Endothelial cell (in vitro differentiated cells): ENCODE measurements at regions not wholly inside any gene's neighbourhood (a gene's known extent, or its start where the extent isn't known, plus 50 kb on each side); places are given as distances from the start of the nearest gene placed in this dataset.

Experiments used
- DNase-seq: peaks from one replicate; pipeline ENCODE4 v3.0.0; 2021; ENCODE audit warnings: low spot score
- H3K27ac Mint-ChIP-seq: one replicate; pipeline ENCODE4 v1.8.0; 2021; ENCODE audit warnings: mixed read lengths, inconsistent platforms; ENCODE audit not compliant: unreplicated experiment
- H3K27me3 Mint-ChIP-seq: one replicate; pipeline ENCODE4 v1.8.0; 2021; ENCODE audit warnings: mild to moderate bottlenecking, moderate library complexity, mixed read lengths, inconsistent platforms; ENCODE audit not compliant: unreplicated experiment
- H3K36me3 Mint-ChIP-seq: one replicate; pipeline ENCODE4 v1.8.0; 2021; ENCODE audit warnings: mild to moderate bottlenecking, low read depth, mixed read lengths, inconsistent platforms; ENCODE audit not compliant: unreplicated experiment
- H3K4me1 Mint-ChIP-seq: one replicate; pipeline ENCODE4 v1.8.0; 2021; ENCODE audit warnings: mild to moderate bottlenecking, mixed read lengths, inconsistent platforms; ENCODE audit not compliant: unreplicated experiment
- H3K4me3 Mint-ChIP-seq: one replicate; pipeline ENCODE4 v1.8.0; 2021; ENCODE audit warnings: mild to moderate bottlenecking, mixed read lengths, inconsistent platforms; ENCODE audit not compliant: unreplicated experiment
- H3K9me3 Mint-ChIP-seq: one replicate; pipeline ENCODE4 v1.8.0; 2021; ENCODE audit warnings: mixed read lengths, inconsistent platforms; ENCODE audit not compliant: unreplicated experiment
- TF ChIP-seq, protein P1 (sequence below): fragments of 200-600 bp; sonication (generic); IDR thresholded peaks from one replicate; pipeline ENCODE4 v1.5.0; 2021; ENCODE audit warnings: antibody characterized with exemption; ENCODE audit not compliant: unreplicated experiment

DNA sequence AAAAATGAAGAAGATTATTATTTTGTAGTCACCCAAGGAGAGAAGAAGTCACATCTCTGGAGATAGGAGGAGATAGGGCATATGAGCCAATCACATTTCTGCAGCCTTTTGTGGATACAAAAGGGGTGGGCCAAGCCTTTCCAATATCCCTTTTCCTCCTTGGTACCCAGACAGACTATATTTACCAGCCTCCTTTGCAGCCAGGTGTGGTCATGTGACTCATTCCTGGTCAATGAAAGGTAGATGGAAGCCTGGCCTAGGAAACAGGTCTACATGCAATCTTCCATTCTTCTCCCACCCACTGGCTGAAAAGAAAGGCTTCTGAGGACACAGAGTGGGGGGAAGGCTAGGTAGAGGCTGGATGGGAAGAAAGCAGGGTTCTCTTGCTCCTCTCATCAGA, 58.1 kb upstream of the ERG start:
- H3K36me3 Mint-ChIP-seq = no peaks in the 10 kb centered on the region
- TF ChIP-seq, protein P1, sequence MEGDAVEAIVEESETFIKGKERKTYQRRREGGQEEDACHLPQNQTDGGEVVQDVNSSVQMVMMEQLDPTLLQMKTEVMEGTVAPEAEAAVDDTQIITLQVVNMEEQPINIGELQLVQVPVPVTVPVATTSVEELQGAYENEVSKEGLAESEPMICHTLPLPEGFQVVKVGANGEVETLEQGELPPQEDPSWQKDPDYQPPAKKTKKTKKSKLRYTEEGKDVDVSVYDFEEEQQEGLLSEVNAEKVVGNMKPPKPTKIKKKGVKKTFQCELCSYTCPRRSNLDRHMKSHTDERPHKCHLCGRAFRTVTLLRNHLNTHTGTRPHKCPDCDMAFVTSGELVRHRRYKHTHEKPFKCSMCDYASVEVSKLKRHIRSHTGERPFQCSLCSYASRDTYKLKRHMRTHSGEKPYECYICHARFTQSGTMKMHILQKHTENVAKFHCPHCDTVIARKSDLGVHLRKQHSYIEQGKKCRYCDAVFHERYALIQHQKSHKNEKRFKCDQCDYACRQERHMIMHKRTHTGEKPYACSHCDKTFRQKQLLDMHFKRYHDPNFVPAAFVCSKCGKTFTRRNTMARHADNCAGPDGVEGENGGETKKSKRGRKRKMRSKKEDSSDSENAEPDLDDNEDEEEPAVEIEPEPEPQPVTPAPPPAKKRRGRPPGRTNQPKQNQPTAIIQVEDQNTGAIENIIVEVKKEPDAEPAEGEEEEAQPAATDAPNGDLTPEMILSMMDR = no peak
- H3K9me3 Mint-ChIP-seq = no peaks in the 10 kb centered on the region
- H3K4me1 Mint-ChIP-seq = peaks cover 2% of the 10 kb centered on the region
- H3K4me3 Mint-ChIP-seq = no peak overlapping the region
- no peak for DNase-seq
- H3K27ac Mint-ChIP-seq = no peak overlapping the region
- H3K27me3 Mint-ChIP-seq = peaks cover 2% of the 10 kb centered on the region

DNA sequence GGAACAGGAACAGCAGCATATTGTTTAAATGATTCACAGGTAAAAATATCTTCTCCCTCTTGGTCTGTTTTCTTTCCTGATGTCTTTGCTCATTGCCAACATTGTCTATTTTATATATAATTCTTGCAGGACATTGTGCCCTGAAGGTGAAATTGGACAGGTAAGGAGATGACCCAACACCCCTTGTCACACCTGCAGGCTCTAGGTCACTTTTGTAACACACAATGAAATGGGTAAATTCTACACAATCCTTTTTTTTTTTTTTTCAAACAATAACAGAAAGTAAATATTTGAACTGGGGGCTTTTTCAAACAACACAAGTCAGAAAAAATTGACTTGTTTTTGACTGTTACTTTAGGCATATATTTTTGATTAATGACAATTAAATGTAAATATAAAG, 62.9 kb upstream of the ERG start:
- Mint-ChIP-seq H3K27me3 (no peaks in the 10 kb centered on the region), H3K4me3 (no peak overlapping the region), H3K27ac (no peak overlapping the region), H3K4me1 (peaks cover 2% of the 10 kb centered on the region), H3K36me3 (no peaks in the 10 kb centered on the region), H3K9me3 (no peaks in the 10 kb centered on the region)
- TF ChIP-seq, protein P1 = no peak
- no peak for DNase-seq

DNA sequence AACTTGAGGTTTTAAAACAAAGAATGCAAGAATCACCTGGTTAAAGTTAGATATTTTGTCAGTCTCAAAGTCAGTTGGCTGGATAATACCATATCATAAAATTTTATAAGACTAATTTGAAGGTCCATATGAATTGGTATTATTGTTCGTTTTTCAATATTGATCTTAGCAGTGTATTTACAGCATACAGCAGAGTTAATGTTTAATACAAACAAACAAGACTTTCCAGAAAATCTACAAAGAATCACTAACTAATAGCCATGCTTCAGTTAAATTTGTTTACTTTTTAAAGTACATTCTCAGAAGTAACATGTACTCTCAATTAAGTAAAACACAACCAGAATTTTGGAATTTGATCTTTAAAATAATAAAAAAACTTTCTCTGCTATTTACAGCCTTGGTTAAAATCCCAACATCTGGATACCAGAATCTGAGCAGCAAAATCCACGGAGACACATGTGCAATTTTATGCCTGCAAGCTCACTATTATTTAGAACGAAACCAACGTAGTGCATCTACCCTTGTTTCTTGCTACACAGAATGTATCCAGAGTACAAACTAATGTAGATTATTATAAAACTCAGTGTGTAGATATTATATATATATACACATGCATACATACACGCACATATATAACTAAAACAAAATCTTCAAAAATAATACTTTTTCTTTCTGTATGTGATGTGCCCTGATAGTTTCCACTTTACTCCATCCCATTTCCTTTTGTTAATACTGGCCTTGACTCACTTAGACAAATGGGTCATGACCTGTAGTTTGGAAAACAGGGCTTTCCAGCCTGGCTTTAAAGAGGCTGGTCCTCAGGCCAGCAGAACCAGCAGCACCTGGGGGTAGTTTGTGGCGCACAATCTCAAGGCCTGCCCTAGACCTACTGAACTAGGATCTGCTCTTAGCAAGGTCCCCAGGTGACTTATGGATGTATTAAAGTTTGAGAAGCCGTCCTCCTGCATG, 63.6 kb upstream of the ERG start:
- no peak overlapping the region for H3K27ac Mint-ChIP-seq
- peaks cover 2% of the 10 kb centered on the region for H3K4me1 Mint-ChIP-seq
- TF ChIP-seq, protein P1 = no peak
- H3K27me3 Mint-ChIP-seq = no peaks in the 10 kb centered on the region
- no peak for DNase-seq
- H3K36me3 Mint-ChIP-seq = no peaks in the 10 kb centered on the region
- no peak overlapping the region for H3K4me3 Mint-ChIP-seq
- H3K9me3 Mint-ChIP-seq = no peaks in the 10 kb centered on the region

DNA sequence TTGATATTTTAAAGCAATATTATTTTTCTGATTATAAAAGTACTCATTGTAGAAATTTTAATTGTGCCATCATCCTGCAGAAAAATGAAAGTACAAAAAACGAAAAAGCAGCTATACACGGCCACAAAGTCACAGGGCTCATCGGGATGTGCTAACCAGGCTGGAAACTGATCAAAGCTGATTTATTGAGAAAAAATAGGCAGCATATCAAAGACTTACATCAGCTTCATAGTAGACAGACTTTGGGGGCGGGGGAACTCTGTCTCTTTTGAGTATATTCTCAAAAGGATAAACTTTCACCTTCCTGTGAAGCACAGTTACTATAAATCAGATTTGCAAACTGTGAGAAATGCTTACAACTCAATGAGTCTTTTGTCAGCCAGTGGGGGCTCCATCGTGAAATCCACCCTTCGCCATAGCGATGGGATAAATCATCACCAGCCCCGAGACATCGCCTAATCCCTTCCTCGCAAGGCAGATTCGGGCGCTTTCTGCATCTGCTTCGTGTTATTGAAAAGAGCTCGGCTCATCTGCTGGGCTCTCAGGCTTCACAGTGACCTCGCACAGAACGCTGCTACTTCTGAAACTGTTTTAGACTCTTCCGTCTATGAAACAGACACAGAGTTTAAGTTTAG, 69.2 kb upstream of the ERG start:
- H3K27ac Mint-ChIP-seq = no peak overlapping the region
- no peaks in the 10 kb centered on the region for H3K9me3 Mint-ChIP-seq
- H3K27me3 Mint-ChIP-seq = no peaks in the 10 kb centered on the region
- DNase-seq = no peak
- H3K4me1 Mint-ChIP-seq = no peaks in the 10 kb centered on the region
- TF ChIP-seq, protein P1 = no peak
- H3K36me3 Mint-ChIP-seq = no peaks in the 10 kb centered on the region
- H3K4me3 Mint-ChIP-seq = no peak overlapping the region

DNA sequence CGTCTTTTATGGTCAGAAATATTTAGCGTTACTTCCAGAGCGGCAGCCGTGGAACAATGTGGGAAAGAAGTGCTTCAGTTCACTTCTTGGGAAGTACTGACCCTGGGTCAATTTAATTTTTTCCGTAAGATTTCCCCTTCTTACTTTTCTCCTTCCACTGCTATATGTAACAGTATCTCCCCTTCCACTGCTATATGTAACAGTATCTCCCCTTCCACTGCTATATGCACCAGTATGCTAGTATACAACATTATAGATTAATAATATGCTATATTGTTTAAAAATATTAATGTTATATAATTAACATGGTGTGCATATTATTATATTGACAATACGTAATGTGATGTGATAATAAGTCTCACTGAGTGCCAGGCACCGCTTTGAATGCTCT, 69.7 kb upstream of the ERG start:
- Mint-ChIP-seq H3K4me1 (no peaks in the 10 kb centered on the region), H3K4me3 (no peak overlapping the region), H3K9me3 (no peaks in the 10 kb centered on the region), H3K36me3 (no peaks in the 10 kb centered on the region), H3K27me3 (no peaks in the 10 kb centered on the region), H3K27ac (no peak overlapping the region)
- DNase-seq = no peak
- TF ChIP-seq, protein P1 = no peak
